GM21447 (cell line): ENCODE measurements at regions not wholly inside any gene's neighbourhood (a gene's known extent, or its start where the extent isn't known, plus 50 kb on each side); places are given as distances from the start of the nearest gene placed in this dataset.

Source experiments
- ATAC-seq: cut with Tn5 transposase; IDR thresholded peaks from one replicate; pipeline ENCODE4 v1.9.1; 2021; ENCODE audit not compliant: unreplicated experiment

DNA sequence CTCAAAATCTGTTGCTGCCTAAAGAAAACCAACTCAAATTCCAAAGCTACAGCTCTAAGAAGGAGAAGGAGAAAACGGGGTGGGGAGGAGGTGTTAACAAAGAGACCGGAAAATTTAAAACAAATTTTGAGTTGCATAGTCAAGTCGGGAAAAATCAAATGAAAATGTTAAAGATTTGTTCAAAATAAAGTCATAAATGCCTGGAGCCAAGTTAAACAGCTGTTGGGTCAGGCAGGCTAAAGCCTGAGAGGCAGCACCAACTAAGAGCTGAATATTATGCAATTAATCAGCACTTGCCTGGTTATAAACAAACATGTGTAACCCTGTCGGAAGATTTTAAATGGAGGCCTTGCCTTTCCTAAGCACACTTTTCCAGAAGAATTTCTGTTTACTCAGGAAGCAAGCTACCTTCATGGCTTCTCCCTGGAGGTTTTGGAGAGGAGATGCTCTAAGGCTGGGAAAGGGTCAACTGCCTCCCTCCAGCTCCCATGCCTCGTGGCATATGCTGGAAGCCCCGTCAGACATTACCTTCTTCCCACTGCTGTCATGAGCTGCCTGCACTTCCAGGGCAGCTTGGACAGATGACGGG lies 270.5 kb downstream of the DMRT2 start:
- ATAC-seq: no peak

DNA sequence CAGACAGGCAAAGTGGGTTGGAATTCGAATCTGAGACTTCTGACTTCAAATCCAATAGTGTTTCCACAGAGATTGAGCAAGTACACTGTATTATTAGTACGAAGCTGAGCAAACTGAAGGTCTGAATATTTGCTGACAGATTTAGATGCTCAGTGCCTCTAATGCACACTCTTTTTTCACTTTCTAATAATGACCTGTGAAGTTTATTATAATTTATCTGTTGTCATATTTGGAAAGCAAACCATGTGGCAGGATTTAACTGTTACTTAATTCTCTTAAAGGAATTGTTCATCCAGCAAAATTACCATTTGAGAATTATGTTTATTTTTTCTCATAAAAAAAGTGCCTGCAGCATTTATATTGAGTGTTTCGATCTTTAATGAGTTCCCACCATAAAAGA lies 277.3 kb downstream of the DMRT2 start:
- ATAC-seq: no peak

DNA sequence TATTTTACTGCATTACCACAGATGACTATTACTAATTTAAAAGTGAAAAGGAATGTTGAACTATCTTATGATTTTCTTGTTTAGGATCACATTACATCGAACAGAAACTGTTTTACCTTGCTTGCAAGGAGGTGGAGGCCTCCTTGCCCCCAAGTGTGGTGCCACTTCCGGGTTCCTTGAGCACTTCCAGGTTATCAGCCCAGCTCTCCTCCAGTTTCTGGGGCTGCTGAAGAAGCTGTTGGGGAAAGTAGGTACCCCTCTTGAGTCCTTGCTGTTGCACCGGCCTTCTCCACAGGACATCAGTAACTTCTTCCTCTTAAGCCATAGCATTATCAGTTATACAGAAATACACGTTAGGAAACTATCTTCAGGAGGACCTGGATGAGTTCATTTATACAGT lies 278.2 kb downstream of the DMRT2 start:
- no peak for ATAC-seq

DNA sequence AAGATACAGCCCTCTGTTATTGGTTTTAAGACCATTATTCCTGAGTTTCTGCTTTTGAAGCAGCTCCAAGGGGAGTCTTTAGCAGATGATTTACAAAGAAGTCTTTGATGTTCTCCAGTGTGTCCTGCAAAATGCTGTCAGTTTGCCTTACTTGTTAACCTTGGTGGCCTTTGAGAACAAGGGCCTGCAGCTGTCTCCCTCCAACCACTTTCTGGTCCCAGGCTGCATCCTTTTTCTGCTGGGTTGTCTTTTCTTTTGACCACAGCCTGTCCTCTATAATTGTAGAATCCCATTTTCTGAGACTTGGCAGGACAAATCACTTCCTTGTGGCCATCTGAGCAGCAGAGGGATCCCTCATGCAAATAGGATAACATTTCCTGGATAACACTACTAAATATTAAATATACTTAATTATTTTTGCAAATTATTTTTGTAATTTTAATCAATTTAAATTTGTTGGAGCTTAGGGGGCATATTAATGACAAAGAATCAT lies 281.4 kb downstream of the DMRT2 start:
- ATAC-seq: no peak

DNA sequence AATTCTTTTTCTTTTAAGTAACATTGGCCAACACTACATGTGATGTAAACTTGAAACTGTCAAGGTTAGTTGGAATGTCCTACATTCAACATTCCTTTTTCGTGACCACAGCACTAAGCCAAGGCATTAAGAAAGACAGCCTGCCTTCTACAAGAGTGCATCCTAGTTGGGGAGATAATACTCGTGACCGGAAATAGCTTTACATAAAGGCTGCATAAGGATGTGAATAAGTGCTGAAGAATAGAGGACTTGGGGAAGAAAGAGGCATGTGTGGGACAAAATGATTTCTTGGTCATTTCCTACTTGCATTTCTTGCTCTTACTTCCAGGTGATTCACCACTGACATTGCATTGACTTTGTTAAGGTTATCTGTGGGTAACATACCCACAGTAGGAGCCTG lies 282.0 kb downstream of the DMRT2 start:
- ATAC-seq: no peak

DNA sequence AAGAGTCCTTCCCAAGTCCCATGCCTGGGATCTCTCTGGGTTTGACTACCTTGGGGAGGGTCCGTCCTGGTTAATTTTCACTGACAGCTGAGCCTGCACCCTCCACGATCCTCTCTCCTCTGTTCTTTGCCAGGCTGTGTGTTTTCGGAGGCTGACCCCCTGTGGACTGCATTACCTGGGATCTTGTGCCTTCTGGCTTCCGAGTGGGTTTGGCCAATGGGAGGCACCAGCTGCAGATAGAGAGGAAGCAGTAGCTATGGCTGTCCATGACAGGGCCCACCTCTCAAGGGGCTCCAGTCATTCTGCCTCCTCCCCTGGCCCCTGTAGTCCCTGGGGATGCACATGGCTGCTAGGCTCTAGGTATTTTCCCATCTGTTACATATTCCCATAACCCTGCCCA lies 285.0 kb downstream of the DMRT2 start:
- ATAC-seq: no peak

DNA sequence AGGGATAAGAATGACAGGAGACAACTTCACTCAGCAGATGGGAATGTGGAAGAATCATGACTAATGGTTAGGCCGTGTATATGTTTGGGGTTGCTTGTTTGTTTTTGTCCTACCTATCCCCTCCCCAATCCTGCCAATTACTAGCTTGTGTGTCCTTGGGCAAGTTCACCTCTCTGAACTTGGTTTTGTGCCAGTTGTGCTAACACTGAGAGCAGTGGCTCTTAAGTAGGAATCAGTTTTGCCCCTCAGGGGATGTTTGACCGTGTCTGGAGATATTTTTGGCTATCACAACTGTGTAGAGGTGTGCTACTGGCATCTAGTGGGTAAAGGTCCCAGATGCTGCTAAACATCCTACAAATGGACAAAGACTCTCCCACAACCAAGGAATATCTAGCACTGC lies 287.0 kb downstream of the DMRT2 start:
- ATAC-seq: no peak

DNA sequence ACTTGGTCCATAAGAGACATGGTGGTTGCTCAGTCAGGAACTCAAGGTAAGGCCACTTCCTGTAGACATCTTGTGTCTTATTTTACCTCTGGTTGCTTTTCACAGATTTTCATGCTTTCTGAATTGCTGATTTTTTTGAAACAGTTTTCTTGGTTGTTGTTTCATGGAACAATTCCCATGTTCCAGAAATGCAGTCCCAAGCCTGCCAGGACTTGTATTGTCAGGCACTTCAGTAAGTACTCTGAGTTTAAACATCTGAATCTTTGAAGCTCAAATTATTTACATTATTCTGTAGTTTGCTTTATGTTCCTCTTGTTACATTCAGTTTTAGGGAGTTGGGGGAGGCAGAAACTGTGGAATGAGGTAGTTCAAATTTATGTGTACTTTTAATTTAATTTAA lies 290.2 kb downstream of the DMRT2 start:
- no peak for ATAC-seq

DNA sequence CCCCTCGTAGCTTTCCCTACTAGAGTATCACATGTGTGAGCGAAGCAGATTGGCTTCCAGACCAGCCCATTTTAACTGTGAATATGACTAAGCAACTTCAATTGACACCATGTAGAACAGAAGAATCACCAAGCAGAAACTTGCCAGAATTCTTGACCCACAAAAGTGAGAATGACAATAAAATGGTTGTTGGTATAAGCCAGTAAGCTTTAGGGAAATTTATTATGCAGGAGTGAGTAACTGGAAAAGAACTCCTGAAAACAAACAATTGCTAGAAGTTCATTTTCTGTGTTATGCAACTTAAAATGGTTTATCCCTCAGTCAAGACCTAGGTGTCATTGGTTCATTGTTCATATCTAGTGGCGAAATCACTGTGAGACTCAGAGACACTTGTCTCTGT lies 303.1 kb downstream of the DMRT2 start:
- ATAC-seq: no peak

DNA sequence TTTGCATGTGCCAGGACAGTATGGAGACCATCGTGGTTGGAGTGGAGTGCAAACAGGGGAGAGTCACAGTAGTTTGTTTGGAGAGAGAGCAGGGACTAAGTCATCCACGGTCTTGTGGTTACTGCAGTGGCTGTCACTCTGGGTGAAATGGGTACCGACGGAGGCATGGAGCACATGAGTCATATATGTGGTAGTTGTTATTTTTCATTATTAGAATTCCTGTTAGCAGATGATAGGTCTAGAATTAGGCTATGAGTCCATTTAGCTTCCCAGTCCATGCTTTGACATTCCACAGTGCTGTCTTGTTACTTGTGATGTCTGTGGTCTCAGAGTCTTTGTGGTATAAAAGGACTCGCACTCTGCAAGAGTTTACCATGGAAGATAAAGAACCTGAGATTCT lies 303.9 kb downstream of the DMRT2 start:
- ATAC-seq: no peak

DNA sequence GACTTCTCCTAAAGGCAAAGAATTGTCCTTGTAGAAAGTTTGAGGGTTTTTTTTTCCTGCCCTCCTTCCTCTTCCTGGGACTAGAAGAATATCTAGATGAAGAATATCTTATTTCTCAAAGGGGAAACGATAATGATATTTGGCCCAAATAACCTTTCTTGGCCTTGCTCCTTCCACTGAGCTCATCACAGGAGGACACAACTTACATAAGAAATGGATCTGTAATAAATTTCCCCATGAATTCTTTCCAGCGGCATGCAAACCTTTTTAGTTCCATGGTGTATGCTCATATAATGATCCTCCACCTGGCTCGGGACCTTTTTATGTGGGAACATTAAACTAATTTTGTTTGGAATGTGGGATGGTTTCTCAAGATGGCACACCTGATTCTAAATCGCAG lies 304.4 kb downstream of the DMRT2 start:
- ATAC-seq: no peak

DNA sequence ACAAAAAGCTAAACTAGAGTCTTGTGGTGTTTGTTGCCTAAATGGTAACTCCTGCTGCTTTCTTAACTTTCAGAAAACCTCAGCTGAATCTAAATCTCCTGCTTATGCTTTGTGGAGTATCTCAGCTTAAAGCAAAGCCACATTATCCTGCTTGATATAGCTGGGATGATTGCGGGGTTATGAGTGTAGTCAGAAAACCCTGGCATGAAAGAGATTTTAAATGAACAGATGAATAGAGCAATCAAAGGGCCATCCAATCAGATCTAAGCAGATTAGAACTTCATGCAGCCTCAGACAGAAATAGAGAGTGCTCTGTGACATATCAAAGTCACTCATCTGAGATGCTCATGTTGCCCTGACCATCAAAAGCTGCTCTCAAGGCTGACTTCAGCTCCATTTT lies 305.5 kb downstream of the DMRT2 start:
- no peak for ATAC-seq

DNA sequence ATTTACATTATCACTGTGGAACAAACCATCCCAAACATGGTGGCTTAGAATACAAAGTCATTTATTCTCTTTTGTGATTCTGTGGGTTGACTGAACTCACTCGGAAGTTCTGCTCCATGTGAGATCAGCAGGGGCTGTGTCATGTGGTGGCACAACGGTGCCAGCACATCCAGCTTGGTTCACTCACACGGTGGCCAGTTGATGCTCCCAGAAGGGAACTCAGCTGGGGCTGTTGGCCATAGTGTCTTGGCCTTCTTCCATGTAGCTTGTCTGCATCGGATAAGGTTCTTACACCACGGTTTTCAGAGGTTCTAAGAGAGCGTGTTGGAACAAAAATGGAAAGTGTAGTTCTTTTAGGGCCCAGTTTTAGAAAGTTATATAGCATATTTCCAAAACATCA lies 312.7 kb downstream of the DMRT2 start:
- no peak for ATAC-seq

DNA sequence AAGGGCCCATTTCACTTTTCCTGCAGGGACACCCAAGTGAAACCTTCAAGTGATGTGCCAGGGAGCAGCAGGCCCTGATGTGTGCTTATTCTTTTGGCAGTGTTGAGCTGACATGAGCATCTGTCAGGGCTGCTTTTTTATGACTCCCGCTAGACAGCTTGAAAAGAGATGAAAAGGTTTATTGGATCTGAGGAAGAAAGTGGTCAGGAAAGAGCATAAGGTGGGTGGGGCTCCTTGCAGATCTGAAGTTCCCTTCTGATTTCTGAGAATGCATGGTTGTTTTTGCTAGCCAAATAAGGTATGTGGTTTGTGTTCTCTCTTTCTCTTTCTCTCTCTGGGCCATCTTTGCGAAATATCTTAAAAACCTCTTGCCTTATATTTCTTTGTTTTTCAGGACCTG lies 316.1 kb downstream of the DMRT2 start:
- no peak for ATAC-seq

DNA sequence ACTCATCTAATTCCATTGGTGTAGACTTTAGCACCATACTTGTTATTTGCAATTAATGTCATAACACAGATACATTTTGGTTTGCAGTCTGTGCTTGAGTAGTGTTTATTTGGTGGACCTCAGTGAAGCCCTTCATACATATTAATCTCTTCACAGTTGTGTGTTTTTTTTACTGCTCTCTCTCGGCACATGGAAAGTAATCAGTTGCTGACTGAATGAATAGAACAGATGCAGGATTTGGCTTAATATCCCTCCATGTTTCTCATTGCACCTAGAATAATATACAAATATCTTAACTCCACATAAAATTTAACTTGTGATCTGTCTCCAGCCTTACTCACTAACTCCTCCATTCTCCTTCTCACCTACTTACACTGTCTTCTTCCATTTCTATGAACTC lies 319.1 kb downstream of the DMRT2 start:
- no peak for ATAC-seq

DNA sequence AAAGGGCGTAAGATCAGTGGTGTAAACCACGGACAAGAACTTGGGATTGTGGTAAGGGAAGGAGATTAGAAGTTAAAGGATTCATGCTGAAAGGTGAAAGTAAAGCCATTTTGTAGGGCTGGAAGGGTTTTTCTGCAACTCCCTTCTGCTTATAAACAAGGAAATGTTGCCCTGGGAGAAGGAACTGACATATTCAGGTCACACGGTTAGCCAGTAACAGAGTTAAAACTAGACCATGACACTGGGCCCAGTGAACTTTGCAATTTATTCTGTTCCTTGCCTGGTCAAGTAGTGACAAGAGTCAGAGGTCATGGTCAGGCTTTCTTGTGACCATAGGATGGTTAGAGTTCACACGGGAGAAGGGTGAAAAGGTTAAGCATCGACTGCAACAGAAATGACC lies 323.3 kb downstream of the DMRT2 start:
- no peak for ATAC-seq

DNA sequence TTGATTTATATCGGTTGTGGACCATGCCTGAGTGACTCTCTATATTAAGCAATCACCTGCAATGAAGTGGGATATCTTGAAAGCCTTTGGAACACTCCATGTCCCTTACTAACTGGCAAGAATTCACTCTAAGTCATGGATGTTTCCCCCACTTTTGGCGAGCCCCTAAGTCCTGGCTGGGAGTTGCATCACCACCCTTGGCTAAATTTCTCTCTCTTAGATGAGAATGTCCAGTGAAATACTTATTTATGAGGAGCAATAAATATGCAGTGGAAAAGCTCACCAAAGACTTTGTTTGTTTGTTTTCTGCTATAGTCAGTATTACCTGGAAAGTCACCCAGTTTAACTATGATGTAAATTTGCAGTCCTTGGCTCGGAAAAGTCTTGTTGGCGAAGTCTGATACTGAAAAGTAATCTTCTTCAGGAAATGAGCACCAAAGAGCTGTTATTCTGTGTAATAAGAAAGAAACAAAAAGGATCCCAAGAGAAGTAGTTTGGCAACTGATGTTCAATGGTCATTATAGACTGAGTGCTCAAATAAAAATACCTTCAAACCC lies 333.8 kb downstream of the DMRT2 start:
- ATAC-seq: no peak

DNA sequence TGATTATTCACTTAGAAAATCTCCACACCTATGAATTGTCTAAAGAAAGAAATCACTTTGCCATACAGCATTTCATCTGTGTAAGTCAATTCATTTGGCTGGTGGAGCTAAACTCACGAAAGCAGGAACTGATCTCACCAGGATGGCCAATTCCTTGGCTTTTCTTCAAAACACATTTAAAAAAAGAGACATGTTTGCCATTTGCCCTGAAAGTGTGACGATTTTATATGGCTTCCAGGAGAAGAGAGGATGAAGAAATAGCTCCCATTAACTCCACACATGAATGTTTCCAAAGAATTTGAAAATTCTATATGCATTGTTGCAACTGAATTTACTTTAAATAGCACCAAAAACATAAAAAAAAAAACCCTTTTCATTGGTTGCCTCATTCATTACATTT lies 334.7 kb downstream of the DMRT2 start:
- no peak for ATAC-seq

DNA sequence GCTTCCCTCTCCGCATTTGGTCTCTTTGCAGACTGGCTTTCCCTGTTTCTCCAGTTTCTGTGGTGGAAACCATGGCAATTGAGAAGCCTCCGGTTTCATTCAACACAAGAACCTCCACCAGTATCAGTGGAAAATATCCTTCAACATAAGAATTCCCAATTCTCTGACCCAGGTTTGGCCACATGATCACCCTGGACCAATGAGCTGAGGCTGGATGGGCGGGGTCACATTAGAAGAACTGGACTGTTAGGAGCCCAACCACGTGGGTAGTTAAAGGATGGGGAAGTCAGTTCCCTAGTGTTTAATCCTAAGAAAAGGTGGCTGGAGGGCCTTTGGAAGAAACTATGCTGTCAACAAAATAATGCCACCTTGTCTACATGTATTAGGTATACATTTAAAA lies 336.3 kb downstream of the DMRT2 start:
- ATAC-seq: no peak

DNA sequence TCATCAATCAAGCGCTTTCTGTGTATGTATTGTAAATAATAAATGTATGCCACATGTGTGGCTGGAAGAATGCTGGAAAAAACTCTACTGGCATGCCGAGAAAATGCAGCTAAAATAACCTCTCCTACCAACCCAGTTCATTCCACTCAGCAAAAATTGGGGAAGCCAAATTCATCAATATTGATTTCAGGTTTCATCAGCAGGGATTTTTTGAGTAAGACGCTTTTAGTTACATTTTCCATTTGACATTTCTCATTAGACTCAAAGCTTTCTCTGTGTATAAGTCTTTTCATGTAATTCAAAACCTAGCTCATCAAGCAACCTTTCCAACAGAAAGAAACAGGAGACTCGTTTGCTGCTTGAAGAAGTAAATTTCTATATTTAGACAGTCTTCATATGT lies 338.1 kb downstream of the DMRT2 start:
- no peak for ATAC-seq

DNA sequence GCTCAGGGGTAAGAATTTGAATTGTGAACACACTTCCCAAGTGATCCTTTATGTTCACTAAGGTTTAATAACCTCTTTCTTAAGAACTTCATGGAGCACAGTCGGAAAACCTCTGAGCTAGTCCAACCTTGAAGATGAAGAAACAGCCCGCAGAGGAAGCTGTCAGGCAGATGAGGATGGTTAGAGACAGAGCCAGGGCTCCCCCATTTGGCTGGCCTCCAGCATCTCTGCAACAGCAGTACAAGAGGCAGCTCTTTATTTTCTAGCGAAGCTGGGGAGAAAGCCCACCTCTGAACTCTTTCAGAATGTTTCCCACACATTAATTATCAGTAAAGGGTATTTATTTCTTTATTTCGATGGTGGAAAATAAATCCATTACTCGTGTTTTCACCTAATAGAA lies 350.8 kb downstream of the DMRT2 start:
- no peak for ATAC-seq

DNA sequence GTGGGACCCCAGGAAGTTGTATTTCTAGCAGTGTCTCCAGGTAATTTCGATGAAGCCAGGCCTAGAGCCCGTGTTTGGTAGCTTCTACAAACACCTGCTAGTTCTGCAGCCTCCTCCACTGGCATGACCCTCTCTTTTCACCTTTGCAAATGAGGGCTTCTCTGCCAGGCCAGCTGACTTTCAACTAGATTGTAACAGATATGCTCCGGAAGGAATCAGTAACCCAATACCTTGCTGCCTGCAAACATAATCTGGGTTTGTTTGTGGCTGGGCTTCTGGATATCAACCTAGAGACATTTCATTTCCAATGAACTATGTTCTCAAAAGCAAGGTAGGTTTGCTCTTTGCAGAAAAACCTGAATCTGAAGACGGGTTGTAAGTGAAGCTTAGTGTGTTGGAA lies 354.8 kb downstream of the DMRT2 start:
- ATAC-seq: no peak

DNA sequence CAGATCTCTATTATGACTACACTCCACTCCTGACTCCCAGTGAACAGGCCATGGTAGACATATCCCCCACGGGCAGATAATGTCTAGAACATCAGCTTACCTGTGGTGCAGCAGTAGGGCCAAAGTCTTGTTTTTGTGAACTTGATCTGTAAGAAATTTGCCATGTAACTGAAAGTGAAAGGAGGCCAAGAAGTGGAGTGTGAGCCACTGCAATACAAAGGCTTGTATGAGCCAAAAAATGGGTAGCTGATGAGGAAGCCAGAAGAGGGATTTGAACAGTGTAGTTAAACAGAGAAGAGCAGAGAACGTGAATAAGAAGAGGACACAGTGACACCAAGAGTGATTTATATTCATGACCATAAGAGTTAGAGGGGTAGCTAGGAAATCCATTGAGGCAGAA lies 361.7 kb downstream of the DMRT2 start:
- ATAC-seq: no peak
